ENCODE measurements at regions not wholly inside any gene's neighbourhood (a gene's known extent, or its start where the extent isn't known, plus 50 kb on each side); places are given as distances from the start of the nearest gene placed in this dataset.
A peak's percentile ranks its signal among the peaks of the same experiment; 100 is the strongest.
"Not testable (repeated sequence)": the region's sequence is repeated elsewhere in the genome, so short reads cannot be mapped to it uniquely, and the experiment has no call there.

DNA sequence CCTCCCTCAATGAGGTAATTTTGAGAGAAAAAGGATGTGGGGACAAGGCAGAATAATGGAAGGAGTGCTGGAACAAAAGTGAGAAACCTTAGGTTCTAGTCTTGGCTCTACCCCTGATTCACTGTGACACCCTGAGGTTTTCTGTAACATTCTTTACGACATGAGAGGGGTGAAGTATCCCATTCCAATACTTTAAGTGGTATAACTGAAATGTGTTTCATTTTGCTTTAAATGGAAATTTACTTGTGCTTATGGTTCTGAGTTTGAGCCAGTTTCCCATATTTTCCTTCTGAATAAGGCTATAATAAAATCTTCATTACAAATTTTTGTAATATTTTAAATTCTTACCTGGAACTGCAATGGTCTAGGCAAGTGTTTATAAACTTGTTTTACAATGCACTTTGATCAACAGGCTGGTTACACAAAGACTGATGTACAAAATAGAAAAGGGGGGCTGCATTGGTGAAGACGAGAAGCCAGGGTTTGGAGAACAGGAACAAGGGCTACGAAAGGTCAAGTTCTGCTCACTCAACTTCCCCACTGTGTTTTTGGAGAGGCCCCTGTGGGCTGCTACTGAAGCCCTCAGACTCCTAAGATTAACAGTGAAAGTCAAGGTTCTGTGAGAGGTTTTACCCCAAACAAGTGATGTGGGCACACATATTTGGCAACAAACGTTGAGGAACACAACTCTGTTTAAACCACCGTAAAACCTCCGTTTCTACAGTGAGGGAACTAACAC lies 171.9 kb upstream of the ELL2 start:
- no peak for DNase-seq (ENCODE audit: low read depth)

- no peak for DNase-seq (ENCODE audit: low read depth)
Observed at GRCh38 chr5:96129276-96129675, 167.6 kb upstream of the ELL2 start.

DNA sequence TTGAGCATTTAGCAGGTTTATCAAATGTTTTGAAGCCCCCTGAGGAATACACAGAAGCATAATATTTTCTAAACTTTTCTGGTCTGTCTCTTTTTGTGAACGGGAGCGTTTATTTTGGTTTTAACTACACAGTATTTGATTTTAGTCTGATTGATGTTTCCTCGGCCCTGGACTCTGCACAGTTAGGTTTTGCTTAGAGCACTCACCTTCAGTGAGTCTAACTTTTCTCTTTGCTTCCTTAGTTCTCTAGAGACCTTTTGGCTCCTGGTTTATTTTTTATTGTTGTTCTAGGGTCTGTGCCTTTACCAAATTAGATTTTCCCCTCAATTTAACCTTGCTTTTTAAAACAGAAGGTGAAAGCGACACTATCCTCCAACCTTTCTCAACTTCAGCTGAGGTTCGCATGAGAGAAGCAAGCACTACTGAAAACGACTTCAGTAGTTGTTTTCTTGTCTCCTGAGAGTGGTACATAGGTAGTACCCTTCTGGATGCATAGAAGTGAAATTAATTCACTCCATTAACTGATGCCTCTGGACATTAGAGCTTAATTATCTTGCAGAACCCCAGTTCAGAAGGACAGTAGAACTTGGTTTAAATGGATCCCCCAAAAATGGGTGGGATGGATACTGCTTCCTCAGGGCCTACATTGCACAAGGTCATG lies 166.7 kb upstream of the ELL2 start:
- no peak for DNase-seq (ENCODE audit: low read depth)

GRCh38 chr5:96127538-96127937 lies 165.9 kb upstream of the ELL2 start:
- DNase-seq (ENCODE audit: low read depth): no peak

- peak; percentile 44 for DNase-seq (ENCODE audit: low read depth)
Observed at GRCh38 chr5:96125231-96125891, 163.7 kb upstream of the ELL2 start.

GRCh38 chr5:96124589-96124988 lies 162.9 kb upstream of the ELL2 start:
- peak; percentile 71 for DNase-seq (ENCODE audit: low read depth)

GRCh38 chr5:96123418-96123817 lies 161.8 kb upstream of the ELL2 start:
- DNase-seq (ENCODE audit: low read depth): no peak

DNA sequence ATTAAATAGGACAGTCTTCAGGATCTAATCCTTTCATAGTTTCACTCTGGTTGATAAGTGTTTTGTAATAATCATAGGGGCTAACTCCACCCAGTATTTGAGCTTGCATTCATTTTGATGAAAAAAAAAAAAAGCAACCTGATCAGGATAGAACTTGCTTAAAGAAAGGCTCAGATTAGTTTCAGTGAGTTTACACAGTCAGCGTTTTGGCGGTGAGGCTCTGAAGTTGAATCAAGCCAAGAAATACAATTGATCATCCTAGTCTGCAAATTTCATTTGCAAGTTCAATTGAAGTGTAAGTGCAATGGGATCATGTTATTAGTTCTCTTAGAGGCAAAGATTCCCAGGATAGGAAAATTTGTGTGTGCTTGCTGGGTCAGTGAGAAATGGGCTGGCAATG lies 159.7 kb upstream of the ELL2 start:
- DNase-seq (ENCODE audit: low read depth): no peak

GRCh38 chr5:96120120-96120519 lies 158.5 kb upstream of the ELL2 start:
- DNase-seq (ENCODE audit: low read depth): no peak

GRCh38 chr5:96117771-96118651 lies 156.4 kb upstream of the ELL2 start:
- DNase-seq (ENCODE audit: low read depth): peak; percentile 13

GRCh38 chr5:96115147-96115807 lies 153.6 kb upstream of the ELL2 start:
- DNase-seq (ENCODE audit: low read depth): no peak

DNA sequence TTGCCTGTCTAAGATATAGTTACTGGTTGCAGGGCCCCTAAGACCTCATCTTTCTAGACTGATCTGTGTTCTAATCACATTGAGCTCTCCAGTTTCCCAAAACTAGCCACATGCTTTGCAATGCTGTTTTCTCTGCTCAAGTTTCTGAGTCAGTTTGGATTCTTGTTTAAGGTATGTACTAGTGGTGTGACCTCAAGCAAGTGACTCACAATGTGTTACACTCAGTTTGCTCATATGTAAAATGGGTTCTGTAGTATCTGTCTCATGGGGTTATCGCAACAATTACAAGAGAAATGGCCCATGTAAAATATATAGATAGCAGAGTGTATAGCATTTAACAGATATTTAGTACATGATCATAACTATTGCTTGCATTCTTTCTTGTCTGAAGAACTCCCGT lies 153.1 kb upstream of the ELL2 start:
- DNase-seq (ENCODE audit: low read depth): peak; percentile 59

GRCh38 chr5:96113170-96113939 lies 151.7 kb upstream of the ELL2 start:
- no peak for DNase-seq (ENCODE audit: low read depth)

- peak; percentile 21 for DNase-seq (ENCODE audit: low read depth)
Observed at GRCh38 chr5:96112703-96113102, 151.1 kb upstream of the ELL2 start.

DNA sequence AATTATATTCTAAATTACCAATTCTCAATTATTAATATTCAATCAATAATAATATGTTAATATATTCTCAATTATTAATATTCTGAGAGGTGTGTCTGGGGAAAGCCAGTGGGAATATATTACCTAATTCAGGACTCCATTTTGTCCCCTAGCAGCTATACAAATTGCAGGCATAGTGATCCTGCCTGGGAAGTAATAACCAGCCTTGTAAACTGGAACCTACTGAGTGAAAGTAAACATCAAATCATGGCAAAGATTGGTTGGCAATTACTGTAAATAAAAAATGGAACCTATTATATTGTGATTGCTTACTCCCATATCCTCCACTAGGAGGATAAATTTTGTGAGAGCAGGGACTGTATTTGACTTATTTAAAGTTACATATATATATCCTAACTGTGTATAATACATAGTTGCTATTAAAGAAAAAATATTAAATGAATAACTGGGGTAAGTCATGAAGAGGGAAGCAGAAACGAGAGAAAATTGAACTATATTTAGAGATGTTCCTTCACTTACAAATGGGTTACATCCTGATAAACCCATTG lies 150.5 kb upstream of the ELL2 start:
- DNase-seq (ENCODE audit: low read depth): no peak

GRCh38 chr5:96111080-96111756 lies 149.6 kb upstream of the ELL2 start:
- DNase-seq (ENCODE audit: low read depth): no peak

DNA sequence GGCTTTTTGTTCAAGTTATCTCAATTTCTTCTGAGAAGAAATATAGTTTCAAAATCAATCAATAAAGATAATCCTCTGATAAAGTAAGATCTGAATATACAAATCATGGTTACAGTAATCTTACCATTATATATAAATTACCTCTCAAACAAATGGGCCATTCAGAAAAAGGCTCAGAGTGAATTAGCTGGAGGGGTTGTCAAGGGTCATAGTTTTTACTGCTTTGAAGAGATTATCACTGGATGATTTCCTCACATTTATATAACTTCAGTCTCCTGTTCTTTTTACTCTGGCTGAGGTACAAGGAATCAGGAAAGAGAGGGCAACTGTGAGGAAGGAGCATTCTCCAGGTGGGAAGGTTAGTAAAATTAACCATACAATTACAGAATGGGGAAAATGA lies 148.6 kb upstream of the ELL2 start:
- no peak for DNase-seq (ENCODE audit: low read depth)

DNA sequence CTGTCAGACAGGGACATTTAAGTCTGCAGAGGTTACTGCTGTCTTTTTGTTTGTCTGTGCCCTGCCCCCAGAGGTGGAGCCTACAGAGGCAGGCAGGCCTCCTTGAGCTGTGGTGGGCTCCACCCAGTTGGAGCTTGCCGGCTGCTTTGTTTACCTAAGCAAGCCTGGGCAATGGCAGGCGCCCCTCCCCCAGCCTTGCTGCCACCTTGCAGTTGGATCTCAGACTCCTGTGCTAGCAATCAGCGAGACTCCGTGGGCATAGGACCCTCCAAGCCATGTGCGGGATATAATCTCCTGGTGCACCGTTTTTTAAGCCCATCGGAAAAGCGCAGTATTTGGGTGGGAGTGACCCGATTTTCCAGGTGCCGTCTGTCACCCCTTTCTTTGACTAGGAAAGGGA lies 147.0 kb upstream of the ELL2 start:
- not testable (repeated sequence) for DNase-seq (ENCODE audit: low read depth)

- DNase-seq (ENCODE audit: low read depth): not testable (repeated sequence)
Observed at GRCh38 chr5:96103829-96104228, 142.2 kb upstream of the ELL2 start.
